Tibial artery (tissue), 4 donors: ENCODE measurements at regions not wholly inside any gene's neighbourhood (a gene's known extent, or its start where the extent isn't known, plus 50 kb on each side); places are given as distances from the start of the nearest gene placed in this dataset.

Source experiments
- DNase-seq, 2 donors: peaks; one replicate each; pipeline ENCODE4 v3.0.0-alpha.2; 2019
- H3K27ac ChIP-seq, 2 donors: fragments of 200-600 bp; sonication (generic) in 1 of 2; 1 replicate in 1 of 2; 2 replicates in 1 of 2; pipeline ENCODE4 v1.5.1; 2018 to 2019; ENCODE audit warnings: mild to moderate bottlenecking in 1 of 2
- H3K27me3 ChIP-seq, 2 donors: fragments of 200-600 bp; sonication (generic) in 1 of 2; one replicate each; pipeline versions ENCODE4 v1.5.1 to v1.6.0; 2016 to 2019
- H3K36me3 ChIP-seq, 3 donors: fragments of 200-600 bp; sonication (generic) in 2 of 3; one replicate each; pipeline ENCODE4 v1.5.1; 2016 to 2019; ENCODE audit warnings: mild to moderate bottlenecking in 2 of 3
- H3K4me1 ChIP-seq, 4 donors: fragments of 200-600 bp; sonication (generic) in 2 of 4; 1 replicate in 3 of 4; 2 replicates in 1 of 4; pipeline ENCODE4 v1.5.1; 2016 to 2019
- H3K4me3 ChIP-seq, 2 donors: fragments of 200-600 bp; sonication (generic) in 1 of 2; 1 replicate in 1 of 2; 2 replicates in 1 of 2; pipeline ENCODE4 v1.5.1; 2018 to 2019; ENCODE audit warnings: mild to moderate bottlenecking in 2 of 2
- H3K9me3 ChIP-seq, 3 donors: fragments of 200-600 bp; sonication (generic) in 1 of 3; one replicate each; pipeline ENCODE4 v1.5.1; 2016 to 2019
- CTCF ChIP-seq, 2 experiments: fragments of 200-600 bp in 1 of 2; fragments of 450-650 bp in 1 of 2; IDR thresholded peaks; one replicate each; pipeline ENCODE4 v1.5.1; 2017 to 2019; ENCODE audit warnings: antibody characterized with exemption in 2 of 2, mild to moderate bottlenecking in 1 of 2, moderate library complexity in 1 of 2
- intact Hi-C: fragments of 100-400 bp; cut with DNase I; formaldehyde crosslinking; loops from one replicate; pipeline ENCODE4 v1.15.0; 2023; ENCODE audit warnings: low total_unique reads

GRCh38 chr2:8225798-8226197 lies 456.1 kb upstream of the ID2 start:
- intact Hi-C loops = no loop called here
- H3K9me3 ChIP-seq = no peaks in the 10 kb centered on the region
- DNase-seq = no peak
- no peak overlapping the region for H3K4me3 ChIP-seq
- no peaks in the 10 kb centered on the region for H3K36me3 ChIP-seq
- no peaks in the 10 kb centered on the region for H3K27me3 ChIP-seq
- no peak overlapping the region for H3K27ac ChIP-seq
- peaks cover 0 to 30% (median 3%) of the 10 kb centered on the region in 4 donors for H3K4me1 ChIP-seq
- no peak for TF ChIP-seq CTCF (IDR thresholded peaks at IDR 0.05)

- DNase-seq = peak; percentile 76 to 88
- Histone ChIP-seq H3K27me3 (no peaks in the 10 kb centered on the region), H3K4me1 (peaks cover 0 to 22% (median 0%) of the 10 kb centered on the region in 4 donors), H3K9me3 (no peaks in the 10 kb centered on the region), H3K4me3 (no peak overlapping the region), H3K36me3 (no peaks in the 10 kb centered on the region), H3K27ac (peak overlapping the region in 1 of 2 donors; percentile 50)
- peak; percentile 7 to 13 for TF ChIP-seq CTCF (IDR thresholded peaks at IDR 0.05)
- intact Hi-C loops = no loop called here
These were observed 452.3 kb upstream of the ID2 start for GRCh38 chr2:8229546-8229986.

- no peaks in the 10 kb centered on the region for H3K27me3 ChIP-seq
- no peak overlapping the region for H3K27ac ChIP-seq
- peaks cover 0 to 17% (median 0%) of the 10 kb centered on the region in 4 donors for H3K4me1 ChIP-seq
- H3K36me3 ChIP-seq = no peaks in the 10 kb centered on the region
- no peaks in the 10 kb centered on the region for H3K9me3 ChIP-seq
- no peak for TF ChIP-seq CTCF (IDR thresholded peaks at IDR 0.05)
- intact Hi-C loops = no loop called here
- H3K4me3 ChIP-seq = no peak overlapping the region
- DNase-seq = no peak
These were observed 451.4 kb upstream of the ID2 start for GRCh38 chr2:8230466-8230865.

- Histone ChIP-seq H3K4me3 (no peak overlapping the region), H3K9me3 (no peaks in the 10 kb centered on the region), H3K27me3 (no peaks in the 10 kb centered on the region), H3K4me1 (peaks cover 0 to 11% (median 0%) of the 10 kb centered on the region in 4 donors), H3K27ac (no peak overlapping the region), H3K36me3 (no peaks in the 10 kb centered on the region)
- no peak for DNase-seq
- intact Hi-C loops = no loop called here
- TF ChIP-seq CTCF (IDR thresholded peaks at IDR 0.05) = no peak
These were observed 450.0 kb upstream of the ID2 start for GRCh38 chr2:8231902-8232301.

GRCh38 chr2:8232871-8233270 lies 449.0 kb upstream of the ID2 start:
- DNase-seq = no peak
- no peak overlapping the region for H3K4me3 ChIP-seq
- no peaks in the 10 kb centered on the region for H3K36me3 ChIP-seq
- no peaks in the 10 kb centered on the region for H3K9me3 ChIP-seq
- no peaks in the 10 kb centered on the region for H3K27me3 ChIP-seq
- TF ChIP-seq CTCF (IDR thresholded peaks at IDR 0.05) = no peak
- intact Hi-C loops = no loop called here
- H3K4me1 ChIP-seq = peaks cover 0 to 18% (median 0%) of the 10 kb centered on the region in 4 donors
- H3K27ac ChIP-seq = no peak overlapping the region

- H3K4me1 ChIP-seq = peaks cover 0 to 24% (median 0%) of the 10 kb centered on the region in 4 donors
- no peaks in the 10 kb centered on the region for H3K27me3 ChIP-seq
- no peak for TF ChIP-seq CTCF (IDR thresholded peaks at IDR 0.05)
- no peaks in the 10 kb centered on the region for H3K36me3 ChIP-seq
- H3K9me3 ChIP-seq = no peaks in the 10 kb centered on the region
- no peak overlapping the region for H3K4me3 ChIP-seq
- H3K27ac ChIP-seq = no peak overlapping the region
- intact Hi-C loops = no loop called here
- peak in 1 of 2 donors; percentile 56 for DNase-seq
These were observed 447.6 kb upstream of the ID2 start for GRCh38 chr2:8234253-8234652.
